SIG-M5 treated with dmso at 0.1 percent for 504 hours (cell line): ENCODE measurements at regions not wholly inside any gene's neighbourhood (a gene's known extent, or its start where the extent isn't known, plus 50 kb on each side); places are given as distances from the start of the nearest gene placed in this dataset.
"Not testable (repeated sequence)": the region's sequence is repeated elsewhere in the genome, so short reads cannot be mapped to it uniquely, and the experiment has no call there.

ENCODE experiments used
- DNase-seq: peaks from one replicate; lab custom pipeline; 2025; ENCODE audit not compliant: unreplicated experiment; lab: John Stamatoyannopoulos, UW

GRCh38 chr9:78437806-78438205 is 140.9 kb downstream of the PSAT1 start:
- DNase-seq, result no peak

- DNase-seq, result no peak
Measured at GRCh38 chr9:78438211-78438610, 141.3 kb downstream of the PSAT1 start.

GRCh38 chr9:78438780-78439179 is 141.9 kb downstream of the PSAT1 start:
- DNase-seq, result no peak

DNA sequence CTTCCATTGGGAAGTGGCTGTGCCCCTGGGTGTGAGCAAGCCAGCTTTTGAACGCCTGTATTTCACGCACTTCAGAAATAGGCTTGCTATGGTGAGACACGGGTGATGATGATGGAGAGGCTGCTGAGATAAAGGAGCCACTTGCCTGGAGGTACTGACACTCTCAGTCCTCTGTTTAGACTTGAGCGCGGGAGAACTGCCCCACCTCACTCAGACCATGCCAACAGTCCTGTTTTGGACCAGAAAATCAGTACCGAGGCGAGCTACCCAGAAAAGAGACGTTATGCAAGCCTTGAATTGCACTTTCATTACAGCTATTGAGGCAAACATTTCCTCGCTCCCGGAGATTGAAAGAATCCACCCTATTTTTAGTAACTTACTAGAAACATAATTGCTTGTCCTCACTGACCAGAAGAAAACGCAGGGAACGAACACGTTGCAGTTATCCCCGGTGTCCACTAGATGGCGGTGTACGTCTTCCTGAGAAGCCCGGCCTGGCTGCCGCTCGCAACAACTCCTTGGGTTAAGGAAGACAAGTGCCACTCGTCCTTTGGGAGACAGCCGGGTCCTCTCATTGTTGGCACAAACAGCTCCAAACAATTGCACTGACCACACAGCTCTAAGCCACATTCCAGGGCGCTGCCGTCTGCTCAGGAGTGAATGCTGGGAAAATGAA is 142.4 kb downstream of the PSAT1 start:
- peak; percentile 77 for DNase-seq

GRCh38 chr9:78439866-78440830 is 143.2 kb downstream of the PSAT1 start:
- no peak for DNase-seq

DNA sequence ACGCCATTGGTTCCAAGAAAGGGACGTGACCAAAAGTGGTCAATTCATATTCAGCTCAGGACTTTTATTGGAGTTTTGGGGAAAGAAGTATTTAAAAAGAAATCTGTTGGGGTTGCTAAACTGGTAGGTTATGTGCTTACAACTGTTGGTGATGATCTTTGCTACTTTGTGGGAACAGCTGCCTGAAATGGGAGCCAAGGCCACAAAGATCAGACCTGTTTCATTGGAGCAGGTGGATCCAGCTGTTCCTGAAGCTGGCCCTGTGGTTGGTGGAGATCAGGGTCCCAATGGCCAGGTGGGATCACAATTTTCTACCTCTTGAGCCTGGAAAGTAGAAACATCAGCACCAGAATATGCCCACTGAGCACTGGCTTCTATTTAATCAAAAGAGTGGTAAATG is 144.5 kb downstream of the PSAT1 start:
- DNase-seq, result no peak

DNA sequence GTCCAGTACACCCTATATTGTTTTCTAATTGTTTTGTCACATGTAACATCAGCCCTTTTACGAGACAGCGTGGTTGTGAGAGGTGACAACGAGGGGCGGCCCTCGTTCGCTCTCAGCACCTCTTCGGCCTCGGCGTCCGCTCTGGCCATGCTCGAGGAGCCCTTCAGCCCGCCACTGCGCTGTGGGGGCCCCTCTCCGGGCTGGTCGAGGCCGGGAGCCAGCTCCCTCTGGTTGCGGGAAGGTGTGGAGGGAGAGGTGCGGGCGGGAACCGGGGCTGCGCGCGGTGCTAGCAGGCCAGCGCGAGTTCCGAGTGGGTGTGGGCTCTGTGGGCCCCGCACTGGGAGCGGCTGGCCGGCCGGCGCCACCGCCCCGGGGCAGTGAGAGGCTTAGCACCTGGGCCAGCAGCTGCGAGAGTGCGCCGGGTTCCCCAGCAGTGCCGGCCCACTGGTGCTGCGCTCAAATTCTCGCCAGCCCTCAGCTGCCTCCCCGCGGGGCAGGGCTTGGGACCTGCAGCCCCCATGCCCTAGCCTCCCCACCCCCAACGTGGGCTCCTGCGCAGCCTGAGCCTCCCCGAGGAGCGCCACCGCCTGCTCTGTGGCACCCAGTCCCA is 145.0 kb downstream of the PSAT1 start:
- DNase-seq, result no peak

GRCh38 chr9:78442577-78442976 is 145.7 kb downstream of the PSAT1 start:
- DNase-seq, result not testable (repeated sequence)

DNA sequence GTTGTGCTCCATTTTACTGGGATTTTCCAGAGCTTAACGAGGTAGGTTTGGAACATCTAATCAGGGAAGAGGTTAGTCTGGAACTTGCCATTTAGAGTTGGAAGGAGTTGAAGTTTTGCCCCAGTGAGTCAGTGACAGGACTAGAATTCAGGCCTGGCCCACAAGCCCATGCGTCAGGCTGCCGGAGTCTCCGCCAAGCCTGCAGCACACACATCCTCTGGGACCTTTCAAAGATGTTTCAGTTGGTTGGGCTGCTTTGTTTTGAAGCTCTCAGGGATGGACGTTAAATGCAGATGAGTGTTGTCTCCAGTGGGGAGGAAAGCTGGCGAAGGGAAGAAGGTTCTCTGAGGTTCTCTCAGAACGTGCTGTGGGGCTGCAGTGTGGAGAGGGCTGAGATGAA is 147.0 kb downstream of the PSAT1 start:
- no peak for DNase-seq

- DNase-seq, result no peak
Measured at GRCh38 chr9:78448960-78449673, 152.2 kb downstream of the PSAT1 start.

DNA sequence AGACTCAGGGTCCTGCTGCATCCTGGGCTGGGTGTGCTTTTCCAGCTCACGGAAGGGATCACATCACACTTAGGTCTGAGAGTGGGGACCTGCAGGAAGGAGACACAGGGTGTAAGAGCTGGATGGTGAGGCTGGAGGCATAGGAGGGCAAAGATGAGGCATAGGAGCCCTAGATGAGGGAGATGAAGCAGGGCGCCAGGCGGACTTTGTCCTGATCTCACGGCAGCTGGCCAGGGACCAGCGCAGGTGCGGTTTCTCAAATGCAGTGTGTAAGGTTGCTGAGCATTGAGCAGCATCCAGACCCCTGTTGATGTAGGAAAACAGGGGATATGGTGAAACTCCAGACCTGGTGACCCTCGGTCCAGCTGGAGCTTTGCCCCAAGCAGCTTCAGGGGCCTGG is 156.5 kb downstream of the PSAT1 start:
- DNase-seq, result no peak

GRCh38 chr9:78462611-78463010 is 165.7 kb downstream of the PSAT1 start:
- no peak for DNase-seq

DNA sequence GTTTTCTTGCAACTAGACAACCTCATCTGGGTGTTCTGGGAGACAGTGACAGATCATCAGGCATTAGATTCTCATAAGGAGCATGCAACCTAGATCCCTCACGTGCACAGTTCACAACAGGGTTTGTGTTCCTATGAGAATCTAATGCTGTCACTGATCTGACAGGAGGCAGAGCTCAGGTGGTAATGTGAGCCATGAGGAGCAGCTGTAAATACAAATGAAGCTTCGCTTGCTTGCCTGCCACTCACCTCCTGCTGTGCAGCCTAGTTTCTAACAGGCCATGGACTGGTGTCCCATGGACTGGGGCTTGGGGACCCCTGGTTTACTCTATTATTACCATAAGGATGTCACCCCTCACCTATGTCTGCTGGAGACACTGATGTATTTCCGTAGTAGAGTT is 166.8 kb downstream of the PSAT1 start:
- DNase-seq, result no peak

GRCh38 chr9:78468231-78468630 is 171.3 kb downstream of the PSAT1 start:
- no peak for DNase-seq

DNA sequence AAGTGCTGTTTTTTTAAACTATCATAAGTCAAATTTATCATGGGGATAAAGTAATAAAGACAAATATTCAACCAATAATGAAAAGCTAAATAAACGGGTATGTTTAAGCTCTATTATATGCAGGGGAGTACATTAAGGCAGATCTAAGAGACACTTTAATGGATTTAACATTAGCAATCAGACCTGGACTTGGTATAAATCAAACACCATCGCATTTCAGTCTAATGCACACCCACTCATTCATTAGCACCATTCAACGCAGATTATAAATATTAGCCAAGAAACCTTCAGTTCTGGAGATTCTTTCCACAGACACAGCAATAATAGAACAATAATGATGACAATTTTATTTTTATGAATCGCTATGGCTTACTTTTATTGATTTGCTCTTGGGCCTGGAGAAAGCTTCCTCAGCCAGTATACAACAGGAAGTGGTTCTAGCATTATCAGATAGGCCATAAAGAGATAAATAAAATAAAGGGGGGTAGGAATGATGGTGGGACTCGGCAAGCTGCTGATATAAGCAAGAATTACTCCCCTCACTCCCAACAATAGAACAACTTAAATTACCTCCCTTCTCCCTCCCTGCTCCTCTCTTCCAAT is 172.2 kb downstream of the PSAT1 start:
- DNase-seq, result no peak

DNA sequence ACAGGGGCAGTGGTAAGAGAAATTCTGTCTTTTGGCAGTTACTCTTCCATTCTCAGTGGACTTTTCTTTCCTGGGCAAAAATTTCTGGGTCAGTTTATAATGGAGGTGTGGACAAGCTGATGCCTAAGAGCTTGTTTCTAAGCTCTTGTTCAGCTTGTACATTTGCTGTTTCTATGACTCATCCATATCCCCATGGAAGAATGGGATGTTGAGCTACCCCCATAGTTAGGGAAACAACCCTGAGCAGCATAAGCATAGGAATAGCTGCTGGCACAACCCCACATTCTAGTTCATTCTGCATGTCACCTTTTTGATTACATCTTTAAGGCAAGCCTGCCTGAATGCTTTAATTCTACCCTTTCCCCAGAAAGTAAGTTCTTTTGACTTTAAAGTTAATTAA is 173.3 kb downstream of the PSAT1 start:
- DNase-seq, result no peak

DNA sequence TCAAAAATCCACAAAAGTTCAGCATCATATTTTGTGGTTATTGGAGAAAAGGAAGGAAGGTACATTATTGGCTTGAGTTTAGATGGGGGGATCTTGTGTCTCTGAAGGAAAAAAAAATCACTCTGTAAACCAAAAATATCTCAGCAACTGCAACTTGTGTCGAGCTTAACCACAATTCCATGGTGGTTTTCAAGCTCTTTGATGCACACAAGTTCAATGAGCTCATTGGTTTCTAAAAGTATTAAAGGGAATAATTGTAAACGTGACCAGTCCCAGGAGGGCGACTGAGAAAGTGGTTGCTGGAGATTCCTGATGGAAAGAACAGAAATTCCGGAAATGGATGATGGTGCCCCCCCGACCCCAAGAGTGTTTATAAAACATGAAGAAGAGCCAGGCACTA is 173.8 kb downstream of the PSAT1 start:
- DNase-seq, result no peak

DNA sequence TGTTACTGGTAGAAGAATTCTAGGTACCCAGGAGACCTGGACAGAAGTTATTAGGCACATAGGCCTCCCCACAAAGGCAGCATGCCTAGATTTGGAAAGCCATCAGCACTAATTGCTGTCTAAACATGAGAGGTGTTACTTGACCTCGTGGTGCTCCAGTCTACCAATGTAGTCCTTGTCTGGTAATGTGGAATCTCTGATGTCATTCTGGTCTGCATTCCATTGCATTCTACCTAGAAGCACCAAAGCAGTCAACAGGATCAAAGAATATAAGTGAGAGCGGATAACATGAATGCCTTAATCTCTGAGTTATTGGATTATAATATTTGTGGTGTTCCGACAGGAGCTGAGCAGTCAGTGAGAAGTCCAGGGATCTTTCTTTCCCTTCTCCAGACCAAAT is 175.2 kb downstream of the PSAT1 start:
- no peak for DNase-seq

GRCh38 chr9:78479441-78479840 is 182.5 kb downstream of the PSAT1 start:
- DNase-seq, result no peak

- DNase-seq, result no peak
Measured at GRCh38 chr9:78486661-78487060, 189.7 kb downstream of the PSAT1 start.

- DNase-seq, result no peak
Measured at GRCh38 chr9:78490231-78490630, 193.3 kb downstream of the PSAT1 start.
